OCI-LY1 (cell line): ENCODE measurements at regions not wholly inside any gene's neighbourhood (a gene's known extent, or its start where the extent isn't known, plus 50 kb on each side); places are given as distances from the start of the nearest gene placed in this dataset.

Source experiments
- EZH2 ChIP-seq: fragments of 200-600 bp; sonication (generic), shearing (Covaris generic); IDR thresholded peaks from 2 replicates; pipeline ENCODE4 v1.8.0; 2017; ENCODE audit warnings: borderline replicate concordance, mixed run types, mild to moderate bottlenecking, antibody characterized with exemption, low read length, moderate library complexity, mixed read lengths
- TF ChIP-seq, protein P1 (sequence below): fragments of 200-600 bp; sonication (generic), shearing (Covaris generic); IDR thresholded peaks from 2 replicates; pipeline ENCODE4 v1.5.1; 2017; ENCODE audit warnings: mild to moderate bottlenecking, antibody characterized with exemption, low read length, moderate library complexity, mixed read lengths

GRCh38 chr3:59436164-59436958 lies 386.5 kb upstream of the CFAP20DC start:
- TF ChIP-seq, protein P1, sequence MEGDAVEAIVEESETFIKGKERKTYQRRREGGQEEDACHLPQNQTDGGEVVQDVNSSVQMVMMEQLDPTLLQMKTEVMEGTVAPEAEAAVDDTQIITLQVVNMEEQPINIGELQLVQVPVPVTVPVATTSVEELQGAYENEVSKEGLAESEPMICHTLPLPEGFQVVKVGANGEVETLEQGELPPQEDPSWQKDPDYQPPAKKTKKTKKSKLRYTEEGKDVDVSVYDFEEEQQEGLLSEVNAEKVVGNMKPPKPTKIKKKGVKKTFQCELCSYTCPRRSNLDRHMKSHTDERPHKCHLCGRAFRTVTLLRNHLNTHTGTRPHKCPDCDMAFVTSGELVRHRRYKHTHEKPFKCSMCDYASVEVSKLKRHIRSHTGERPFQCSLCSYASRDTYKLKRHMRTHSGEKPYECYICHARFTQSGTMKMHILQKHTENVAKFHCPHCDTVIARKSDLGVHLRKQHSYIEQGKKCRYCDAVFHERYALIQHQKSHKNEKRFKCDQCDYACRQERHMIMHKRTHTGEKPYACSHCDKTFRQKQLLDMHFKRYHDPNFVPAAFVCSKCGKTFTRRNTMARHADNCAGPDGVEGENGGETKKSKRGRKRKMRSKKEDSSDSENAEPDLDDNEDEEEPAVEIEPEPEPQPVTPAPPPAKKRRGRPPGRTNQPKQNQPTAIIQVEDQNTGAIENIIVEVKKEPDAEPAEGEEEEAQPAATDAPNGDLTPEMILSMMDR = no peak
- TF ChIP-seq EZH2 = no peak
